ENCODE measurements at regions not wholly inside any gene's neighbourhood (a gene's known extent, or its start where the extent isn't known, plus 50 kb on each side); places are given as distances from the start of the nearest gene placed in this dataset.
"Not testable (repeated sequence)": the region's sequence is repeated elsewhere in the genome, so short reads cannot be mapped to it uniquely, and the experiment has no call there.

GRCh38 chr1:185401019-185401418 lies 84.0 kb upstream of the IVNS1ABP start:
- no peak for DNase-seq

GRCh38 chr1:185400052-185400451 lies 83.0 kb upstream of the IVNS1ABP start:
- ATAC-seq (no peak), DNase-seq (no peak)

More at GRCh38 chr1:185401019-185401418, 84.0 kb upstream of the IVNS1ABP start:
- ATAC-seq = no peak

DNA sequence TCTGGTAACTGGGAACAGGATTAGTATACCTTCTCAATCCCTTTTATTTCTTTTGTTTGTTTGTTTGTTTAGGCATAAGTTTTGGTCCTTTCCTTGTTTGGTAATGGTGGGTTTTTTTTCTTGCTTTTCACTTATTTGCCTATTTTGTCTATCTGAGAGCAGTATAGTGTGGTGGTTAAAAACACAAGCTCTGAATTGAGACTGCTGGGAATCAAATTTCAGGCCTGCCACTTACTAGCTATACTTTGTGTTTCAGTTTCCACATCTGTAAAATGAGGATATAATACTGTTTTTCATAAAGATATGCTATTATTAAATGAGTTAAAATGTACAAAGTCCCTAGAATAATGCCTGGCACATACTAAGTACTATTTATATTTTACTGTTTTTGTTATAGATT lies 81.6 kb upstream of the IVNS1ABP start:
- no peak for DNase-seq
- ATAC-seq = no peak

DNA sequence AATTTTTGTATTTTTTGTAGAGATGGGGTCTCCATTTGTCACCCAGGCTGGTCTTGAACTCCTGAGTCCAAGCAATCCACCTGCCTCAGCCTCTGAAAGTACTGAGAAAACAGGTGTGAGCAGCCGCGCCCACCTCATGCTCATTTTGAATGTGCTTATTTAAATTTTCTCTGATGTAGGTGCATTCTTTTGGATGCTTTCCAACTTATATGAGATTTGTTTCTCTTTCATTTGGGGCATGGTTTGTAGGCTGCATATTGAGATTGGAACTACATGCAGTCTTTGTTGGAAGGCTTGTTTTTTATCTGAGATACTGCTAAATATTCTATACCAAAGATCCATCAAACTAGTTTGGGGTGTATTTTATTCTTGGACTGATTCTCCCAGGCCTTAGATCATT lies 81.0 kb upstream of the IVNS1ABP start:
- no peak for ATAC-seq

GRCh38 chr1:185397183-185397582 lies 80.1 kb upstream of the IVNS1ABP start:
- DNase-seq (no peak), ATAC-seq (no peak)

More for the DNA sequence above, 81.0 kb upstream of the IVNS1ABP start:
- no peak for DNase-seq

DNA sequence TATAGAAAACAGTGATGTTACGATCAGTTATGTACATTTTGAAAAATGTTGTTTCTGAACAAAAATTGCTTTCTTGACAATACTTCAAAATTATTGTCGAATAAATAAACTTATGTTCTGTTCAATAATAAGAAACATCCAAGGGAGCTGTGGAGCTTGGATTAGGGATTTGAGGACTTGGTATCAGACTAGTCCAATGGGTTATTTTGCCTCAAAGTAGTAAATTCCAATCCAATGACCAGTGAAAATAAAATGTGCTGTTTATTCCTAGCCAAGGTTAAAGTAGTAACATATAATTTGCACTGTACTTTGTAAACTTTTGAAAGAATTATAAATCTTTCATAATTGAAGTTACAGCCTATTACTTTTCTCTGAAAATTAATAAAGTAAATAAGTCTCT lies 79.1 kb upstream of the IVNS1ABP start:
- ATAC-seq = no peak

GRCh38 chr1:185393815-185394214 lies 76.8 kb upstream of the IVNS1ABP start:
- ATAC-seq (no peak), DNase-seq (no peak)

More for the DNA sequence above, 79.1 kb upstream of the IVNS1ABP start:
- no peak for DNase-seq

DNA sequence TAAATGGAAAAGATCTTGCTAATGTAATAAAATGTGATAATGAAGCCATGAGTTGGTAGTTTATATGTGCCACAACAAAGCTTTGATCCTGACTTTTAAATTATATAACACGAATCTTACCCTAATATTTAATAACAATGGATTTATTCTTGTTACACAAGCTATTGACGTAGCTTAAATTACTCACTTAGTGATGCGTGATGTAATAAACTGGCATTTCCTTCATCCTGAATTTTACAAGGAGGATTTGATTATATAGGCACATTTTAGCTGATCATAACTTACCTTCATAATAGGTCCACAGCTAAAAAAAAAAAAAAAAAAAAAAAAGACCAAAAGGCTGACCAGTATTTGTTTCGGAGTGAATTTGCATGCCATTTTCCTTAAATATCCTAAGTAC lies 76.2 kb upstream of the IVNS1ABP start:
- DNase-seq = no peak
- ATAC-seq = no peak

DNA sequence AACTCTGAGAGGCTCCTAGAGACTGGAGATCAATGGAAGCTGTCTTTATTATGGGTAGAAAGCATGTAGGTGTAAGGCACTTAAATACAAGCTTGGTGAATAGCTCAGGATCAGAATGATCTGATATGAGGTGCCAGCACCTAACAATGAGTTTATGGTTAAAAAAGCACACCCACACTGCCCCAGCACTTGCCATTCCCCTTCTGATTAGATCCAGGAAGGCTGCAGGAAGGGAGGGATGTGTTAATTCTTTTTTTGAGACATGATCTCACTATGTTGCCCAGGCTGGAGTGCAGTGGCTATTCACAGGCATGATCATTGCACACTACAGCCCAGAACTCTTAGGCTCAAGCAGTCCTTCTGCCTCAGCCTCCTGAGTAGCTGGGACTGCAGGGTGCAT lies 71.8 kb upstream of the IVNS1ABP start:
- DNase-seq (no peak), ATAC-seq (no peak)

- no peak for DNase-seq
- no peak for ATAC-seq
Observed at GRCh38 chr1:185388346-185388745, 71.3 kb upstream of the IVNS1ABP start.

- DNase-seq (no peak), ATAC-seq (no peak)
Observed at GRCh38 chr1:185385991-185386390, 68.9 kb upstream of the IVNS1ABP start.

DNA sequence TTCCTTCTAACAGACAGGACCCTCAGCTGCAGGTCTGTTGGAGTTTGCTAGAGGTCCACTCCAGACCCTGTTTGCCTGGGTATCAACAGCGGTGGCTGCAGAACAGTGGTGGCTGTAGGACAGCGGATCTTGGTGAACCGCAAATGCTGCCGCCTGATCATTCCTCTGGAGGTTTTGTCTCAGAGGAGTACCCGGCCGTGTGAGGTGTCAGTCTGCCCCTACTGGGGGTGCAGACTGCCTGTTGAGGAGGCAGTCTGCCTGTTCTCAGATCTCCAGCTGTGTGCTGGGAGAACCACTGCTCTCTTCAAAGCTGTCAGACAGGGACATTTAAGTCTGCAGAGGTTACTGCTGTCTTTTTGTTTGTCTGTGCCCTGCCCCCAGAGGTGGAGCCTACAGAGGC lies 66.8 kb upstream of the IVNS1ABP start:
- not testable (repeated sequence) for DNase-seq, ATAC-seq

DNA sequence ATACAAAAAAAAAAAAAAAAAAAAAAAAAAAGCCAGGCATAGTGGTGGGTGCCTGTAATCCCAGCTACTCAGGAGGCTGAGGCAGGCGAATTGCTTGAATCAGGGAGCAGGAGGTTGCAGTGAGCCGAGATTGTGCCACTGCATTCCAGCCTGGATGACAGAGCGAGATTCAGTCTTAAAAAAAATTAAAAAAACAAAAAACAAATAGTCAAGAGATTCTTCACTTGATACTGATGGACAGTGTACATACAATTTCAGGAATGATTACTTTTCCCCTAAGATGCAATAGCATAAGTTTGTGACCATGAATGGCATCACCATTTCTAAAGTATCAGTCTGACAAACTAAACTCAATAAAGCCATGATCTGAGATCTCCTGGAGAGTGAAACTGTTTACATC lies 60.8 kb upstream of the IVNS1ABP start:
- DNase-seq = no peak
- ATAC-seq = no peak

GRCh38 chr1:185376840-185377635 lies 60.0 kb upstream of the IVNS1ABP start:
- no peak for DNase-seq

DNA sequence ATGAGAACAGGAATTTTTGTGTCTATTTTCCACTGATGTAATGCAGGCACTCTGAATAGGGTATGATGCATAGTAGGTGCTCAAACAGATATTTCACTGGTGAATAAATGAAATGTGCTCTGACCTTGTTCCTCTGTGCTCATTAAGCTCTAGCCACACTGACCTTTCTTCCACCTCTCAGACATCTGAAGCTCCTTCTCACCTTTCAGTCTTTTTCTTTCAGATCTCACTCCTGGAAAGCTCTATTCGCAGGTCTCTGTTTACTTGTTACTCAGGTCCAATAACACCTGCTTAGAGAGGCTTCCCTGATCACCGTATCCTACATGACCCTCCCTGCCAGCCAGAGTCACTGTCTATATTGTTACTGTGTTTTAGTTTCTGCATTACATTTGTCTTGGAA lies 59.2 kb upstream of the IVNS1ABP start:
- ATAC-seq = no peak
- DNase-seq = no peak

More at GRCh38 chr1:185376840-185377635, 60.0 kb upstream of the IVNS1ABP start:
- no peak for ATAC-seq

- no peak for ATAC-seq
- DNase-seq = no peak
Observed at GRCh38 chr1:185375583-185375982, 58.5 kb upstream of the IVNS1ABP start.

DNA sequence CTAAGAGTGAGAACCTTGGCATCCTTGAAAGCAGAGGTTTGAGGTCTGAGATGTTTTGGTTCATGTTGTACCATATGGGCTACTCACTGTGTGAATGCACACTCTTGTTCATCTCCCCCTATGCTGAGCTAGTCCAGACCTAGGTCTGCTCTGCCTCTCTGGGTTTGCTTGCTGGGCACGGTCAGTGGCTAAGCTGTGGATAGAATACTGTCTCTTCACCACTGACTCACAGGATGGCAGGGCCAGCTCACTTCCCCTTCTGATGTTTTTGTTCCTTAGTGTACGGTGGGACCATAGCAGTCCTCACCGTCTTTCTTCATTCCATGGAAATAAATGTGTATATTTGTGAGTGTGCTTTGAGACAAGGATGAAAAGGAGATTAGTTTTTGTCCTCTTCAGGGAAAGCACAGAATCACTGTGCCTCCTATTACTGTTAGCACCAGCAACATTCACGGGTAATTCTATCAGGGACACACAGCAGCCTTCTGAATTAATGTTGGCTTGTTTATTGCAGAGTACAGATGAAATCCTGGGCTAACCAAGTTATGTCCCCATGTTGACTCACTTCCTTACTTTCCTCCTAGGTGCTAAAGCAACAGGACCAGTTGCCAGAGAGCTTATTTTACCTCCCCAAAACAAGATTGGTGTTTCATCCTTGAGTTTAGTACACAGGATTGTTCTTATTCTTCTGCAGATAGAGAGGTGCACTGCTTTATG lies 56.9 kb upstream of the IVNS1ABP start:
- peak; percentile 36 for ATAC-seq

GRCh38 chr1:185369786-185370185 lies 52.7 kb upstream of the IVNS1ABP start:
- DNase-seq = no peak
- ATAC-seq = no peak

More for the DNA sequence above, 56.9 kb upstream of the IVNS1ABP start:
- DNase-seq = no peak

DNA sequence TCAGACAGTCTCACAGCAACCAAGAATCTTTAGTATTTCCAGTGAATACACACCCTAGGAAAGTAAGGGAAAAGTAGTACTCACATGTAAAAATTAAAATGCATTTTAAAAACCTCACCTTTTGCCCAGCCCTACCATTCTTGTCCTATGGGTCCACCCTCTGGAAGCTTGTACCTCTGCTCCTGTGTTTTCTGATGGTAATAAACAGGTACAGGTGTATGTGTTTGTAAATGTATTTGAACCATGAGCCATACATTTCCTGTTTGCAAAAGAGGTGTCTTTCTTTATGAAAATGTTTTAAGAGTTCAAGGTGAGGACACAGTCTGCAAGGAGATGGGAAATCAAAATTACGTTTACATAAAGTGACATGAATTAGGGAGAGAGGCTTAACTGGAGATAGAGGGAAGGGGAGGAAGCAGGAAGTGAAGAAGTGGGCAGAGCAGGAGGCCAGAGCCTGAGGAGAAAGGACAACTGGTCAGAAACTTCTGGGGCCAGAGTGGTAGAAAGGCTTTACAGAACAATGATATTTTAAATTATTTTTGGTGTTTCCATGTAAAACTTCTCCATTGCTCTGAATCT lies 52.0 kb upstream of the IVNS1ABP start:
- no peak for DNase-seq
- ATAC-seq = no peak

DNA sequence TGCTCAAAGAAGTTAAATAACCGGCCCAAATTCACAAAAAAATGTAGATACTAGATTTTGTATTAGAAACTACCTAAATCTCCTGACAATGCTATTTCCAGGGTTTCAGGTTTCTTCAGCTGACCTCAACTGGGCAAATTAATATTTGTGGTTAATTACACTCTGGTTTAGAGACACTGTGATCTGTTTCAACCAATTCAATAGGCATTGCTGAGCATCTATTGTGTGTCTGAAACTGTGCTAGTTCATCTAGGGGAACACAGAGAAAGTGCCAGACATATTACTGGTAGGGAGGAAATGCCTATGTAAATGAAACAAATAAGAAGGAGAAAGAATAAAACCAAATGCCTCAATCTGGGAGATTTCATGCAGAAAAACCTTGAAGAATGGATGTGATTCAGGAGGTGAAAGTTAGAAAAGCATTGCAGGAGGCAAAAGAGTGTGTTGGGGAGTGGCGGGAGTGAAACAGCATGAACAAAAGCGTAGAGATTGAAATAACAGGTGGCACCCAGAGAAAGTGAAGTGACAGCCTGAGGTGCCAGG lies 51.3 kb upstream of the IVNS1ABP start:
- no peak for ATAC-seq
- DNase-seq = no peak

- DNase-seq (no peak), ATAC-seq (no peak)
Observed at GRCh38 chr1:185367218-185367617, 50.2 kb upstream of the IVNS1ABP start.

Measured in stimulated activated naive CD8-positive, alpha-beta T cell treated with anti-CD3 and anti-CD28 coated beads, Interleukin-15, Interleukin-2, amounts not matched to agents 100 U/mL and 50 U/mL, for 24 hours (primary cell).